HG03342 (cell line): ENCODE measurements at regions not wholly inside any gene's neighbourhood (a gene's known extent, or its start where the extent isn't known, plus 50 kb on each side); places are given as distances from the start of the nearest gene placed in this dataset.

Experiments used
- ATAC-seq: cut with Tn5 transposase; IDR thresholded peaks from one replicate; pipeline ENCODE4 v1.9.1; 2021; ENCODE audit warnings: mild to moderate bottlenecking, moderate library complexity; ENCODE audit not compliant: unreplicated experiment

DNA sequence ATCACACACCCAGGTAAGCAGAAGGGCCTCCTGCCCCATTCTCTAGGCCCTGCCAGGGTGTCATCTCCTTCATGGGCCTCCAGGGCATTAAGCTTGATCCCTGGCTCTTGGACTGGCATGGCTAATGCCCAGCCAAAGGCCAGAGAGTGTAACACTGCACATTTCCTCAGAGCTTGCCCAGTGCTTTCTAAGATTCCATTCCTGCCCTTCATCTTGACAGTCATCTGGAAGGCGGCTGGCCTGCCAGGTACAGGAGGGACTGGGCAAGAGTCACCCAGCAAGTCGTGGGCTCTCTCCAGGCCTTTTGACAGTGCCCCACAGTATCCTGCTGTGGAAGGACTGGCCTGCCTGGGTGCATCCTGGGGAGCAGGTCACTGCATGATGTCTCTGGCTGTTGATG is 268.9 kb downstream of the HAUS1 start:
- ATAC-seq = no peak

DNA sequence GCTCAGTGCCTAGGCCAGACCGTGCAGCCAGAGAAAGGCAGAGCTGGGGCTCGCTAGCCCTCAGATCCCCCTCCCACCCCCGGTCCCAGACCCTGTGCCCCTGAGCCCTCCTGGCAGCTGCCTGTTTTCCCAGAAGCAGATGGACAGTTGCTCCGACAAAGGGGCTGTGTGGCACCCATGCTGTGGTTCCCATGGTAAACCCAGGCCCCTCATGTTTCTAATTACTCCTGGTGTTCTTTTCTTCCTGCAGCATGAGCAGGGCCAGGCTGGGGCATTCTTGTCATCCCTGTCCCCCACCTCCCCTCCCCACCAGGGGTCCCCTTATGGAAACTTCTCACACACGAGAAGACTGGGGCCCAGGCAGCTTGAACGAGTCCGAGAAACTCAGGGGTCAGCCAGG is 269.6 kb downstream of the HAUS1 start:
- no peak for ATAC-seq

DNA sequence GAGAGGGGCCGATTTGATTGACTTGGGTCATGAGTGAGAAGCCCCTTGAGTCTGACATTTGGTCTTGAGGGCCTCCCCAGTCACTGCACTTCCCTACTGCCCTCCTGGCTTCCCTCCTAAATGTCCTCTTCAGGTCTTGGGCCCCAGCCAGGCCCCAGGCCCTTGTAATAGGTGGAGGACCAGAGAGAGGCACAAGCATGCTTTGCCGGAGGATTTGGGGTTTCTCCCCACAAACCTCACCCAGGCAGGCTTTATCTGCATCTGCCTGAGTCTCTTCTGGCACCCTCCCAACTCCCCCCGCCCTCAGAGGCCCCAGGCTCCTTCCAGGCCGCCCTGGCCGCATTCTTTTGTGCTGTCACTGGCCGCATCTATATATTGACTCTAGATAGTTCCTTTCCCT is 270.7 kb downstream of the HAUS1 start:
- ATAC-seq = no peak

DNA sequence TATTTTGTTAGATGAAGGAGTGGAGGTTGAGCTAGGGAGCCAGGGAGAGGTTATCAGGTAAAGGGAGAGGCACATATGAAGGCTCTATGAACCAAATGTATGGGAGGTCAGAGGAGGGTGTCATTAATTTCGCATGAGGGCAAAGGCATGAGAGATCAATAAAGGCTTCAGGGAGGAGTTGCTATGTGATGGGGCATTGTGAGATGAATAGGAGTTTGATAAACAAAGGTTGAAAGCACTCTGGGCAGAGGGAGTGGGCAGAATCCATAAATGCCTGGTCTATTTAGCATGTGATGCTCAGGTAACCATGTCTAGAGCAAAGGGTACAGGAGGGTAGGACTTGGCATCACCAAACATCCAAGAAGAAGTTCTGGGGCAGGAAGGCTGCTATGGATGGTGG is 273.4 kb downstream of the HAUS1 start:
- ATAC-seq = no peak

DNA sequence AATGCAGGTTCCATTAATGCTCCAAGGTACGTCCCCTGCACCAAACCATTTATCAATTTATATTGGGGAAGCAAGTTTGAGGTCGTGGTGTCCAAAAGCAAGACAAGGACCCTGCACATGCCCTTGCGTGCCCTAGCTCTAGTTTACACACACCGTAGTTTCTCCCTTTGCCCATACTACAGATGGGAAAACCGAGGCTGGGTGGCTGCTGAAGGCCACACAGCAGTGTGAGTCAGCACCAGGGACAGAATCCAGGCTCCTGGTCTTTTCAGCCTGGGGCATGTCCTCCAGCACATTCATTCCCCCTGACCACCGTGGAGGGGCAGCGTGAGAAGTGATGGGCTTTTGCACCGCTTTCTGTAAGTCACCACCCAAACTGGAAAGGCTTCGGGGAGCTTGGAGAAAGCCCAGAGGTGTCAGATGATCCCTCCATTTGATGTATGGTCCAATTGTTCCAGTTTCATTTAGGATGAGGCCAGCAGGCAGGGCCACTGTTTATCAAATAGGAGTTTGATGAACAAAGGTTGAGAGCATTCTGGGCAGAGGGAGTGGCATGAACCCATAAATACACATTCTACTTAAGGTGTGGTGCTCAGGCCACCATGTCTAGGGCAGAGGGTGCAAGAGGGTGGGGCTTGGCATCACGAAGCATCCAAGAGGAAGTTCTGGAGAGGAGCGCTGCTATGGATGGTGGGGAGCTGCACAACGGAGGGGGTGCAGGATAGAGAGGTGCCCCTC is 274.1 kb downstream of the HAUS1 start:
- ATAC-seq = no peak

DNA sequence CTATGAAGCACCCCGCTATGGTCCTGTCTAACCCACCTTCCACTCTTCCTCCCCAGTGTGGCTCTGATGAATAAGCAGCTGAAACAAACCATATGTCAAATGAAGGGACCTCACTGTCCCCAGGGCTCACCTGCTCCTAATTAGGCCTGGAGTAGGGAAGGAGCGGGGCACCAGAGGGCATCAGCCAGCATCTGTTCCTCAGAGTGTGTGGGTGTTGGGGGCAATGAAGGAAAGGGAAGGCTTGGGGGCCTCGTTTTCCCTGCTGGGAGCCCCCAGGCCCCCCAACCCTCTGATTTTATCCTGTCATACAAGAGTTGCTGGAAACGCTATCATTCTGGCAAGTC is 274.7 kb downstream of the HAUS1 start:
- no peak for ATAC-seq

DNA sequence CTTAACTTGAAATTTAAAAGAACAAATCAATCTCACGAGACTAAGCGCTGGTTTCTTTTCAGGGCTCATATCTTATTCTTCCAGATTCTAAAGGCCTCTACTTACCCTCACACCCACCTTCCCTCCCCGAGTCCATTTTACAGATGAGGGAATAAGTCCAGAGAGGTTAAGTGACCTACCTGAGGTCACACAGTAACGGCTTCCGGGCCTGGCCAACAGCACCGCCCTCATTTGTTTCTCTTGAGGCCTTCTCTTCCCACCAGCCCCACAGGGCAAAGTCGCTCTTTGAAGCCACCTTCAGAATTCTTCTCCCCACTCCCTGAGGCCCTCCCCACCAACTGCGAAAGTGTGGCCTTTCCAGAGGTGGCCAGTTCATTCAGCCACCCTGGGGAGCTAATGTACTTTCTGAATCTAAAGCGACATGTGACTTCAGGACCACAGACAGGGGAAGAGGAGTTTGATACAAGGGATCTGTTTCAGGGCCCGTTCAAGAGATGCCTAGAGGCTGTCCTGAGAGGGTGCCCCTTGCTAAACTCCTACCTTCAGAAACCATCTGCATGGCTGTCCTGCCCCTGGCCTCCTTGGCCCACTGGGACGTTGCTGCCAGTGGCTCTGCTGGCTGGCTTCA is 275.3 kb downstream of the HAUS1 start:
- no peak for ATAC-seq

DNA sequence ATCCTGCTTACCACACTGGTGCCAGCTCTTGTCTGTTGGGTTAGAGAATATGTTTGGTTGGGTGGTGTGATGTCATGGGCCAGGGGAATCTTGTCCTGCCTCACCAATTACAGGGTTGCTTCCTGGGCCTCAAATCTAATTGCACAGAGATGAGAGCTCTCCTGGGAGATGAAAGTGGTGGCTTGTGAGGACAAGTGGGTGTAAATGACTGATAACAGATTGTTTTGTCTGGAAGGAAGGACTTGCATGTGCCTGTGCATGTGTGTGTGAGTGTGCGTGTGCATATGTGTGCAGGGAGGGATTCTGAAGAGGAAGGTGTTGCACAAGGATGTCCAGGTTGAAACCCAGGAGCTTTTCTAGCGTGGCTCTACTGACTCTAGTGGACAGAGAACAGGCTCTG is 271.9 kb downstream of the LOXHD1 start:
- ATAC-seq = no peak

DNA sequence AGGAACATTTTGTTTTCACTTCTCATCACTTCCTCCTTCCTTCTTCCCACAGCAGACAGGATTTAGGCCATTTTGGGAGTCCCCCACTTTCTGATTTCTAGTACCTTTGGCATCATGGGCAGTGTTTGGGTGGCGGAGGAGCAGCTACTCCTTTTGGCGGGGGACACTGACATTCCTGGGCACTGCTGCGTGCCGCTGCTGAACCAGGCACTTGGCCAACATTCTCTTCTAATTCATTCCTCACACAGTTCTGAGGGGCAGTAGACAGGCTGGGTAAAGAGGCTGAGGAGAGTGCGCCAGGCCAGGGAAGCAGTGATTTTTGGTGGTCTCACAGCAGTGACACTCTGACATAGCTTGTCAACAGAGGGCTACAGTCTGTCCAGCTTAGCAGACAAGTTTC is 270.2 kb downstream of the LOXHD1 start:
- ATAC-seq = no peak

DNA sequence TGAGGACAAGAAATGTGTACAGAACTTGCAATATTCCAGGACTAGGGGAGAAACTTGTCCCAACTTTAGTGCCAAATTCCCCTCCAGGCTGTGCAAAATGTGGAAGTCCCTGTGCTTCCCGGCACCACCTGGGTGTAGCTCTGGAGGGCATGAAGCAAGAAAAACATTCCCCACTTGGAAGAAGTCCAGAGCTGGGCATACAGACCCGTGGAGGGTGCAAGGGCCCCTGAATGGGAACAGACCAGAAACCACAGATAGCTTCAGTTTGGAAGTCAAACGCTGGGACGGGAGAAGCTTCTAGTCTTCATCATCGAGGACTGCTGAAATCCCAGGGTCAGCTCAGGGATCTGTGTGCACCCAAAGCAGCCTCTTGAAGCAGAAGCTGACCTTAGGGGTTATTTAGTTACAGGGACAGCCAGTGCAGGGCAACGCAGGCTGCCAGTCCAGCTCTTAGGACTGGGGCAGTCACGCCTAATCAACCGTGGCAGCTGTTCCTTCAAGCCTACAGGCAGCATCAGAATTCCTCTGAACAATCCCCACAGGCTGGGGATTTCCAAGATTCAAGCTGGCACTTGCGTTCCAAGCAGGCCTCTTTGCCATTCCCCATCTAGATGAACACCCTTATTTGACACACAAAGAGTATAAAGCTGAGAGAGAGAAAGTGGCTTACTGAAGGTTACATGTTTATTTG is 269.4 kb downstream of the LOXHD1 start:
- ATAC-seq = no peak

DNA sequence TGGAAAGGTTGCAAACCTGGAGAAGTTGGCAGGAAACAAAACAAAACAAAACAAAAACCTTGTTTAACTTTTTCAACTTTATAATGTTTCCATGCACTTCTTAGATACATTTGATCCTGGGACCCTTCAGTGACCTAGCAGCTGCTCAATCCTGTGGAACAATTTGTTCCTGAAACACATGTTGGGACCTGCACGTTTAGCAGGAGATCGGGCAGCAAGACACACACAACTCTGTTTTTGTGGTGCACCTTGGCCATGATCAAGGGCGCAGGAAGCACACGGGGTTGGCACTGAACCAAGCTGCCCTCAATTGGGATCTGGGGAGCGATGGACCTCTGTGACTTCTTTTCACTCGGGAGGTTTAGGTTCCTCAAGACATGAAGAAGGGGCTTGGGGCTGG is 268.7 kb downstream of the LOXHD1 start:
- no peak for ATAC-seq

DNA sequence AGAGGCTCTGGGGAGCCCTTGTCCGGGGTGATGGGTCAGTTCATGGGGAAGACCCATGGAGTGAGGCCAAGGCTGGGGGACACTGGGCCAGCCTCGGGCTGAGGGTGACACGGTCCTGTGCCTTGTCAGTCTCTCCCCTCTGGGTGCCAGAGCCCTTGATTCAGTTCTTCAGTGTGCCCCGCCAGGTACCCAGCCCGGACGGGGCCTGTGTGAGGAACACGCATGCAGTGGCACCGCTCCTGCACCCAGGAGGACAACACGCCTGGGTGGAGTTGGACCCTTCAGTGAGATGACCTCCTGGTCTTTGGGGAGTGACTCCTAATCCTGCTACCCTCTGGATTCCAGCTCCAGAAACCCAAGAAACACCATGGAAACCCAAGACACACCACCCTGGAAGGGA is 264.4 kb downstream of the LOXHD1 start:
- ATAC-seq = no peak

DNA sequence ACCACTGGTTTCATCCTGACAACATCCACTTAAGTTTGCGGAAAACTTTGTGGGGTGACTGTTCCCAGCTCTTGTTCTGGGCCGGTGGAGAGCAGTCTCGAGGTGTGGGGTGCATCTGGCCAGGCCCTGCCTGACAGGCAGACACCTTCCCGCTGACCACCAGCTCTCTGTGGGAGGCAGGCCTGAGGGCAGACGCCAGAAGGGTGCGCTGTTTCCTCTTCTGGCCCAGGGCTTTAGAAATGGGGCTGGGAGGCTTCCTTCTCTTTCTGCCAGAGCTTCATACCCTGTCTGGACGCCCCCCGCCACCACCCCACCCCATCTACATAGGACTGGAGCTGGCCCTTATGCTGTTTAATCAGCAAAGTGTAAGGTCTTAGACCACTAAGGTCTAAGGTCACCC is 263.8 kb downstream of the LOXHD1 start:
- no peak for ATAC-seq

DNA sequence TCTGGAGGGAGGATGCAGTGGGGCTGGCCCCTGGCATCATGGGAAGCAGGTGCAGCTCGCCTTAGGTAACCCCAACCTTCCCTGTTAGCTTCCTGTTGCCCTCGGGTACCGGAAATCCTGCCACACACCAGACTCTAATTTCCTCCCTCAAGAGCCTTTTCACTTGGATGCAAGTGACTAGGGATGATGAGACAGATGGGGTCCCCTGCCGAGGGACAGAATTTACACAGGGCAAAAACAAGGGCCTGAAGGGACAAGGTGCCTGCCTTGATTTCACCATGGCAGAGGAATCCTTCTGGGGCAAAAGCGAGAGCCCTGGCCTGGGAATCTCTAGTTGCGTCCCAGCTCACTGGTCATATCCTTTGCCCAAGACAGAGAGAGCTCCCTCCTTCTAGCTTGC is 263.1 kb downstream of the LOXHD1 start:
- no peak for ATAC-seq

DNA sequence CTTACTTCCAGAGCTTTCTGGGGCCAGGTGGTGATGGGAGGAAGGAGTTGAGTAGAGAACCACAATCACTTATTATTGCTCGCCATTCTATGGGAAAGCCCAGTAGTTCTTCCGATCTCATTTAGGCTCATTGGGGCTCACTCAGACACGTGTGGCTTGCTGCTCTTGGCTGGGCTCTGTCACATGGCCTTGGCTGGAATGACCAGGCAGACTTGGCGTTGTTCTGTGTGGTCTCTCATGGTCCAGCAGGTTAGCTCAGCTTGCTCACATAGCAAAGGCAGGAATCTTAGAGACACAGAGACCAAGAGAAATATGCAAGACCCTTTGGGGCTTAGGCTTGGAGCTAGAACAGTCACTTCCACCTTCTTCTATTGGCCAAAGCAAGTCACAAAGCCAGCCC is 261.2 kb downstream of the LOXHD1 start:
- no peak for ATAC-seq

DNA sequence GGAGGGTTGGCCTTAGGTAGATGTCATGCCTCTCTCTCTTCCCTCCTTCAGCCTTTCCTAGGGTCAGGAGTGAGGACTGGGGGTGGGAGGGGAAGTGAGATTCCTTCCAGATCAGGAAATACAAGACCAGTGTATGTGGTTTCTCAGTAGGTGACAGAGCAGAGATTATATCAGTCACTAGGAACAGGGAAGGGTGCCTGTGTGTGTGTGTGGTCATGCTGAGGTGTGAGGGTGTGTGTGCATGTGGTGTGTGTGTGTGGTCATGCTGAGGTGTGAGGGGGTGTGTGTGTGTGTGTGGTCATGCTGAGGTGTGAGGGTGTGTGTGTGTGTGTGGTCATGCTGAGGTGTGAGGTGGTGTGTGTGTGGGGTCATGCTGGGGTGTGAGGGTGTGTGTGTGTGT is 259.8 kb downstream of the LOXHD1 start:
- ATAC-seq = no peak

DNA sequence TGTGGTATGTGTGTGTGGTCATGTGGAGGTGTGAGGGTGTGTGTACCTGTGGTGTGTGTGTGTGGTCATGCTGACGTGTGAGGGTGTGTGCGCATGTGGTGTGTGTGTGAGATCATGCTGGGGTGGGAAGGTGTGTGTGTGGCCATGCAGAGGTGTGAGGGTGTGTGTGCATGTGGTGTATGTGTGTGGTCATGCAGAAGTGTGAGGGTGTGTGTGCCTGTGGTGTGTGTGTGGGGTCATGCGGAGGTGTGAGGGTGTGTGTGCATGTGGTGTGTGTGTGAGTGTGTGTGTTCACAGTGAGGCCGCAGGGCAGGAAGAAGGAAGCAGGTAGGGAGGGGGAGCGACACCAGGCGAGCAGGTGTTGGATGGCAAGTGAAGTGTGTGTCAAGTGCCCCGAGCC is 259.0 kb downstream of the LOXHD1 start:
- no peak for ATAC-seq

DNA sequence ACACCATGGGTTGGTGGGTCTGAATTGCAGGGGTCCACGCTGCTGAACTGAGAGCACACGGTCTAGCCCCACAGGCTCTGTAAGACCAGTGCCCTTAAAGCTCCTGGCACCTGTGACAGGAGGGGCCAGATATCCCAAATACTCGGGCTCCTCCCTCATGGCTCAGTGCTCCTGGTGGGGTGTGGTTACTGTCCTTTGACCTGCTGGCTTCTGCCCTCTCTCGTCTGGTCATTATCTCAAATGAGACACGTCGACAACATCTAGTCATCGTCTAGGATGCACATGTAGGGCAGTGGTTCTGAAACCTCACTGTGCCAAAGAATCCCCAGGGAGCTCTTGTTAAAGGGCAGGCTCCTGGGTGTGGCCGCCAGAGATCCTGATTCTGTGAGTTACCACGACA is 258.4 kb downstream of the LOXHD1 start:
- no peak for ATAC-seq

DNA sequence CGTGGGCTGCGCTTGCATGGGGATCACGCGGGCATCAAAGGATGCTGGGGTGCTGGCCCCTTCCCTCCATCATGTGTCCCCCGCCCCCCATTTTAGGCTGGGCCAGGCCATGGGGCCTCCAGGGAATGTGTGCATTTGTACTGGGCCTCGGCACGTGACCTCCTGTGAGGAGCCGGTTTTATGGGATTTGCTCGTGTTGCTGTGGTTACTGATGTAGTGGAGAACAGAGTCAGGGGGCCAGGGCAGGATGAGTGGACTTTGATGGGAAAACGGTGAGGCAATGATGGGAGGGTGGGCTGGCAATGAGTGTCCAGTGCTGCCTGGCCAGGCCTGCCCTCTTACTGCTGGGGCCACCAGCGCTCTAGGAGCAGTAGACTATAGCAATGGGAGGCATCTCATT is 257.7 kb downstream of the LOXHD1 start:
- no peak for ATAC-seq

DNA sequence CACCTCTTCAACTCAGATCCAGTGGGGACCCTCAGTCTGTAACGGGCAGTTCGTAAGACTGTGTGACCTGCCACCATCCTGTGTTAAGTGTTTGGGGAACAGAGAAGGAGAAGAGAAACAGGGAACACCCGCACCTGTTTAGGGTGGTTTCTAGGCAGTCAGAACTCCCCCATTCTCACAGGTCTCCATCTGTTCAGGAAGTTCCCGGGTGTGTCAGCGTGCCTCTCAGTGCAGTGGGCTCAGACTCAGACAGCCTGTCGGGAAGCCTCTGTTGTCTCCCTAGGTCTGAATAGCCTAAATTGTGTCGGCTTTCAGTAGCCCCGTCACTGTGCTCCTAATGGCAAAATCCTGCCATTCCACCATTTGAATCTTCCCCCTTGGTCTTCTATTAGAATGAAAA is 256.6 kb downstream of the LOXHD1 start:
- no peak for ATAC-seq

DNA sequence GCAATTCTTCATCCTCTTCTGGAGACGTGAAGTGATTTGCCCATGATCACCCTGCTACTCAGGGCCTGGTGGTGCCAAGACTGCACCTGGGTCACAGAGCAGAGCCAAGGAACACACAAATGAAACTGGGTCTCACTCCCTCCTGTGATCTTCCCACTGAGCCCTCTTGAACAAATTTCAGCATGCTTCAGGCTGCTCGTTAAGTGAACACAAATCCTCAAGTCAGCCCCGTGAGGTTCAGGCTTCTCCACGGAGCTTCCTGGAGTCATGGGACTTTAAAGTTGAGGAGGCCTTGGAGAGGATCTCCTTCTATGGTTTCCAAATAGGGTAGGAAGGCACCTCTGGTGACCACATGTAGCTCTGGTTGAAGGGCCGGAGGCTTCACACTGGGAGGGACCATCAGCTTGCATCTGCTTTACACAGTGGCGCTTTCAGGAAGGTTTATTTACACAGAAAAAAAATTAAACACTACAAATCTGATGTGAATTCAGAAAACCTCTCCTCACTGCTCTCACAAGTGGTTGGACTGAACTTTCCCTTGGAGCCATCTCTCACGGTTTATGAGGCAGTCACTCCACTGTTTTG is 255.4 kb downstream of the LOXHD1 start:
- ATAC-seq = no peak

DNA sequence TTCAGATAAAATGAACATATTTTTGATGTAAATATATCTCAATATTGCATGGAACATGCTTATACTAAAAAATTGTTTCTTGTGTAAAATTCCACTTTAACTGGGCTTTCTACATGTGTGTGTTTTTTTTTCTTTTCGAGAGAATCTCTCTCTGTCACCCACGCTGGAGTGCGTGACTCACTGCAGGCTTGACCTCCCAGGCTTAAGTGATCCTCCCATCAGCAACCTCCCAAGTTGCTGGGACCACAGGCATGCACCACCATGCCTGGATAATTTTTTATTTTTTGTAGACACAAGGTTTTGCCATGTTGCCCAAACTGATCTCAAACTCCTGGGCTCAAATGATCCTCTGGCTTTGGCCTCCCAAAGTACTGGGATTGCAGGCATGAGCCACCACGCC is 254.6 kb downstream of the LOXHD1 start:
- ATAC-seq = no peak
